HFFc6 (cell line): ENCODE measurements at regions not wholly inside any gene's neighbourhood (a gene's known extent, or its start where the extent isn't known, plus 50 kb on each side); places are given as distances from the start of the nearest gene placed in this dataset.

Experiments used
- DNase-seq: peaks from one replicate; pipeline ENCODE4 v3.0.0-alpha.2; 2018
- H3K27ac Mint-ChIP-seq: 2 replicates; pipeline ENCODE4 v1.8.0; 2020; ENCODE audit warnings: mild to moderate bottlenecking, mixed read lengths
- H3K27me3 Mint-ChIP-seq: 2 replicates; pipeline ENCODE4 v1.8.0; 2021; ENCODE audit warnings: mild to moderate bottlenecking, moderate library complexity, mixed read lengths; ENCODE audit not compliant: insufficient read depth
- H3K36me3 Mint-ChIP-seq: 2 replicates; pipeline ENCODE4 v1.8.0; 2021; ENCODE audit warnings: low read depth, mixed read lengths
- H3K4me1 Mint-ChIP-seq: 2 replicates; pipeline ENCODE4 v1.8.0; 2020; ENCODE audit warnings: low read depth, mixed read lengths
- H3K4me3 Mint-ChIP-seq: 2 replicates; pipeline ENCODE4 v1.8.0; 2020; ENCODE audit warnings: mild to moderate bottlenecking, moderate library complexity, mixed read lengths
- H3K9me3 Mint-ChIP-seq: 2 replicates; pipeline ENCODE4 v1.8.0; 2020; ENCODE audit warnings: mild to moderate bottlenecking, mixed read lengths
- CTCF ChIP-seq: fragments of 200-600 bp; sonication (generic); IDR thresholded peaks from 2 replicates; pipeline ENCODE4 v1.5.0; 2021; ENCODE audit warnings: antibody characterized with exemption, mild to moderate bottlenecking

- peaks cover 4% of the 10 kb centered on the region; the same call in 1 of the 2 replicates for H3K4me1 Mint-ChIP-seq
- no peak for TF ChIP-seq CTCF
- peaks cover 13% of the 10 kb centered on the region for H3K27me3 Mint-ChIP-seq
- H3K36me3 Mint-ChIP-seq = no peaks in the 10 kb centered on the region
- no peak overlapping the region for H3K27ac Mint-ChIP-seq
- H3K9me3 Mint-ChIP-seq = no peaks in the 10 kb centered on the region
- no peak for DNase-seq
- H3K4me3 Mint-ChIP-seq = no peak overlapping the region
Observed at GRCh38 chr16:73413091-73413829, 365.3 kb upstream of the ZFHX3 start.

GRCh38 chr16:73412416-73412815 lies 364.5 kb upstream of the ZFHX3 start:
- peaks cover 12% of the 10 kb centered on the region for H3K27me3 Mint-ChIP-seq
- TF ChIP-seq CTCF = no peak
- no peaks in the 10 kb centered on the region for H3K9me3 Mint-ChIP-seq
- no peaks in the 10 kb centered on the region for H3K36me3 Mint-ChIP-seq
- no peaks in the 10 kb centered on the region for H3K4me1 Mint-ChIP-seq
- H3K4me3 Mint-ChIP-seq = no peak overlapping the region
- DNase-seq = no peak
- no peak overlapping the region for H3K27ac Mint-ChIP-seq

DNA sequence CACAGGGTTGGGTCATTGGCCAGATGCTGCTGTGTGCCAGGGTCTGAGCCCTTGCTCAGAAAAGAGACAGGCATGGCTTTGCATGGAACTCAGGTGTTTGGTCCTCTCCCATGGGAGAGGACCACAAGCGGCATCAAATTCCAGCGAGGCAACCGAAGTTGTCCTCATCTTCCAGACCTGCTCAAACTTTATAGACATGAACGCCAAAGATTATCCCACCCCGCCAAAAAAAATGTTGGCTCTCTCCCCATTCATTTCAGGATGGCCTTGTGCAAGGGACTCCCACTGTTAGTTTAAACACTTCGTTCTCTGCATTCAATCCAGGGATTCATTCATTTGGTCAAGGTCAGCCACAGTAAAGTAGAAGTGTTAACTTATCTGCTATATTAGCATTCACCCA lies 360.8 kb upstream of the ZFHX3 start:
- Mint-ChIP-seq H3K9me3 (no peaks in the 10 kb centered on the region), H3K4me1 (peaks cover 21% of the 10 kb centered on the region; the same call in 1 of the 2 replicates), H3K36me3 (no peaks in the 10 kb centered on the region), H3K27me3 (peaks cover 17% of the 10 kb centered on the region), H3K27ac (no peak overlapping the region), H3K4me3 (no peak overlapping the region)
- no peak for TF ChIP-seq CTCF
- no peak for DNase-seq

GRCh38 chr16:73408311-73408710 lies 360.4 kb upstream of the ZFHX3 start:
- H3K9me3 Mint-ChIP-seq = no peaks in the 10 kb centered on the region
- no peaks in the 10 kb centered on the region for H3K36me3 Mint-ChIP-seq
- DNase-seq = no peak
- H3K27ac Mint-ChIP-seq = no peak overlapping the region
- no peak overlapping the region for H3K4me3 Mint-ChIP-seq
- no peak for TF ChIP-seq CTCF
- peaks cover 21% of the 10 kb centered on the region; the same call in 1 of the 2 replicates for H3K4me1 Mint-ChIP-seq
- H3K27me3 Mint-ChIP-seq = peaks cover 21% of the 10 kb centered on the region

DNA sequence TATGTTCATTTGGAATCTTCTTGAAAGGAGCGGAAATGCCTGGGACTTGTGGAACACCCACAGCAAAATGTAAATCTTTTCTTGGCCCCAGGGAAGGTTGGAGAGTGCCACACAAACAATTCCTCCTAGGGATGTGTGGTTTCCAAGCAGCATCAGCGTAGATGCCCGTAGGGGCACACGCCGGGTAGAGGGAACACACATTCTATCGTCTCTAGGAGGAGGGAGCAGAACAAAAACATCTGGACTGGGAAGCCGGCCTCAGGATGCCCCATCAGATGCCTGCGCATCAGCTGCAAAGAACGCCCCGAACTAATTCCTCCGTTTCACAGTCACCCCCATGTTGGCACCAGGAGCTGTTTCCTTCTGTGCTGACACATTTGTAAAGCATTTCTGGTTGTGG lies 357.9 kb upstream of the ZFHX3 start:
- DNase-seq = peak; percentile 26

More for the DNA sequence above, 357.9 kb upstream of the ZFHX3 start:
- Mint-ChIP-seq H3K4me1 (peaks cover 21% of the 10 kb centered on the region; the same call in 1 of the 2 replicates), H3K27ac (no peak overlapping the region), H3K4me3 (no peak overlapping the region; the same call in 1 of the 2 replicates), H3K36me3 (no peaks in the 10 kb centered on the region), H3K9me3 (no peaks in the 10 kb centered on the region), H3K27me3 (peaks cover 22% of the 10 kb centered on the region)
- no peak for TF ChIP-seq CTCF
